Neutrophil (primary cell): ENCODE measurements at regions not wholly inside any gene's neighbourhood (a gene's known extent, or its start where the extent isn't known, plus 50 kb on each side); places are given as distances from the start of the nearest gene placed in this dataset.

ENCODE experiments used
- H3K27ac ChIP-seq: fragments of 200-600 bp; sonication (generic); 2 replicates; pipeline ENCODE4 v1.5.1; 2016; ENCODE audit warnings: mild to moderate bottlenecking, moderate library complexity
- H3K27me3 ChIP-seq: fragments of 200-600 bp; sonication (generic); 2 replicates; pipeline ENCODE4 v1.6.0; 2016; ENCODE audit warnings: mild to moderate bottlenecking
- H3K36me3 ChIP-seq: fragments of 200-600 bp; sonication (generic); 2 replicates; pipeline ENCODE4 v1.5.1; 2017
- H3K4me1 ChIP-seq, 2 experiments: fragments of 200-600 bp in 1 of 2; sonication (generic) in 1 of 2; 1 replicate in 1 of 2; 2 replicates in 1 of 2; pipeline versions ENCODE4 v1.5.1 to v1.6.1; 2013 to 2016; ENCODE audit warnings: low read depth in 1 of 2, low read length in 1 of 2, mild to moderate bottlenecking in 1 of 2, moderate library complexity in 1 of 2; ENCODE audit not compliant: control insufficient read depth in 1 of 2, insufficient read depth in 1 of 2
- H3K4me3 ChIP-seq, 2 experiments: fragments of 200-600 bp in 1 of 2; sonication (generic) in 1 of 2; 1 replicate in 1 of 2; 2 replicates in 1 of 2; pipeline ENCODE4 v1.5.1; 2013 to 2016; ENCODE audit warnings: low read depth in 1 of 2, low read length in 1 of 2, mild to moderate bottlenecking in 1 of 2, moderate library complexity in 1 of 2
- H3K9me3 ChIP-seq: fragments of 200-600 bp; sonication (generic); 2 replicates; pipeline ENCODE4 v1.5.1; 2016
- TF ChIP-seq, protein P1 (sequence below): fragments of 200-600 bp; sonication (generic); IDR thresholded peaks from 2 replicates; pipeline ENCODE4 v1.5.1; 2016; ENCODE audit warnings: antibody characterized with exemption

DNA sequence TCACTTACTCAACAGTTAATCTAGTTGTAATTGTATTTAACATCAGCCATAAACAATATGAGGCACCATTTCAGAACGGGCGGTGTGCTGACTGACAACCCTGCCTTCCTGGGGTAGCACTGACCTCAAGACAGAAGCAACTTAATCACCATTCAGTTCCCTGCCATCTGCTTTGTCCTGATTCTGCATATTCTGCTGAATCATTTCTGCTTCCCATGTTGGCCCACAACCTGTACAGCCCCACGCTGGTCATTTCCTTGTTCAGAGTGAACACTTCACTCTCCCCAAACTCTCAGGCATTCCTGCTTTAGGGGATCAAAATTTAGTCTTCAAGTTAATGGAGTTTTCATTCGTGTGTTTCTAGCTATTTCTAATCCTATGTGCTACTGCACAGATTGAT lies 132.3 kb upstream of the ZBED5 start:
- Histone ChIP-seq H3K9me3 (no peaks in the 10 kb centered on the region), H3K4me3 (no peak overlapping the region), H3K36me3 (no peaks in the 10 kb centered on the region), H3K4me1 (no peaks in the 10 kb centered on the region), H3K27ac (no peak overlapping the region), H3K27me3 (no peaks in the 10 kb centered on the region)
- TF ChIP-seq, protein P1, sequence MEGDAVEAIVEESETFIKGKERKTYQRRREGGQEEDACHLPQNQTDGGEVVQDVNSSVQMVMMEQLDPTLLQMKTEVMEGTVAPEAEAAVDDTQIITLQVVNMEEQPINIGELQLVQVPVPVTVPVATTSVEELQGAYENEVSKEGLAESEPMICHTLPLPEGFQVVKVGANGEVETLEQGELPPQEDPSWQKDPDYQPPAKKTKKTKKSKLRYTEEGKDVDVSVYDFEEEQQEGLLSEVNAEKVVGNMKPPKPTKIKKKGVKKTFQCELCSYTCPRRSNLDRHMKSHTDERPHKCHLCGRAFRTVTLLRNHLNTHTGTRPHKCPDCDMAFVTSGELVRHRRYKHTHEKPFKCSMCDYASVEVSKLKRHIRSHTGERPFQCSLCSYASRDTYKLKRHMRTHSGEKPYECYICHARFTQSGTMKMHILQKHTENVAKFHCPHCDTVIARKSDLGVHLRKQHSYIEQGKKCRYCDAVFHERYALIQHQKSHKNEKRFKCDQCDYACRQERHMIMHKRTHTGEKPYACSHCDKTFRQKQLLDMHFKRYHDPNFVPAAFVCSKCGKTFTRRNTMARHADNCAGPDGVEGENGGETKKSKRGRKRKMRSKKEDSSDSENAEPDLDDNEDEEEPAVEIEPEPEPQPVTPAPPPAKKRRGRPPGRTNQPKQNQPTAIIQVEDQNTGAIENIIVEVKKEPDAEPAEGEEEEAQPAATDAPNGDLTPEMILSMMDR: no peak

DNA sequence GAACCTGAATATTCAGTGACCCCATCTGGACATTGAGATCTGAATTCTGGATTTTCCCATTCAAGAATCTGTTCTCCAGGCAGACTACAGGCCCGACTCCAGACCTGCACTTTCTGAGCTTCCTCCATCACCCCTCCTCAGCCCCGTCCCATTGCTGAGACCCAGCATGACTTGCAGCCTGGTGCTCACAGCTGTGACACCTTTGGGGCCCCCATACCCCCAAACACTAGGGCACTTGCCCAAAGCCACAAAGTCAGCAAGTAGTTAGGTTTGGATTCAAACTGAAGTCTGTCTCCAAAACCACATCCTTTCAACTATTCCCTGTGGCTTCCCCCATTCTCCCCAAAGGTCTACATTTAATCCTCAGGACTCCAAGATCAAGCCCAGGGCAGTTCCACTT lies 128.2 kb upstream of the ZBED5 start:
- H3K27me3 ChIP-seq: no peaks in the 10 kb centered on the region
- H3K4me1 ChIP-seq: no peaks in the 10 kb centered on the region
- H3K36me3 ChIP-seq: no peaks in the 10 kb centered on the region
- TF ChIP-seq, protein P1: no peak
- no peaks in the 10 kb centered on the region for H3K9me3 ChIP-seq
- no peak overlapping the region for H3K27ac ChIP-seq
- no peak overlapping the region for H3K4me3 ChIP-seq

DNA sequence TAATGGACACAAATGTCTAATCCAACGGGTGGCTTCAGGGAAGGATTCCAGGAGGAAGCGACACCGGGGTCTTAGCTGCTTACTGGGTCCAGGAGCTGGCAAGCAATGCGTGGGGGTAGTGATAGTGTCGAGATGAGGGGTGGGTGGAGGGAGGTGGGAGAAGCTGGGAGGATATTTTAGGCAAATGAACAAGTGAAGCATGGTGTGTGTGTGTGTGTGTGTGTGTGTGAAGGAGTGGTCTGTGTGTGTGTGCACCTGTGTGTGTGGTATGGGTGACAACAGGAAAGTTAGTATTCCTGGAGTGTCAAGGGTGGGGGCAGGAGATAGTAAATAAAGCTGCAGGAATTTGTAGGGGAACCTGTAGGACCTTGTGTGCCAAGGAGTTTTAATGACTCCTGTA lies 126.9 kb upstream of the ZBED5 start:
- no peaks in the 10 kb centered on the region for H3K27me3 ChIP-seq
- H3K36me3 ChIP-seq: no peaks in the 10 kb centered on the region
- H3K9me3 ChIP-seq: no peaks in the 10 kb centered on the region
- no peaks in the 10 kb centered on the region for H3K4me1 ChIP-seq
- TF ChIP-seq, protein P1: no peak
- H3K4me3 ChIP-seq: no peak overlapping the region
- H3K27ac ChIP-seq: no peak overlapping the region

DNA sequence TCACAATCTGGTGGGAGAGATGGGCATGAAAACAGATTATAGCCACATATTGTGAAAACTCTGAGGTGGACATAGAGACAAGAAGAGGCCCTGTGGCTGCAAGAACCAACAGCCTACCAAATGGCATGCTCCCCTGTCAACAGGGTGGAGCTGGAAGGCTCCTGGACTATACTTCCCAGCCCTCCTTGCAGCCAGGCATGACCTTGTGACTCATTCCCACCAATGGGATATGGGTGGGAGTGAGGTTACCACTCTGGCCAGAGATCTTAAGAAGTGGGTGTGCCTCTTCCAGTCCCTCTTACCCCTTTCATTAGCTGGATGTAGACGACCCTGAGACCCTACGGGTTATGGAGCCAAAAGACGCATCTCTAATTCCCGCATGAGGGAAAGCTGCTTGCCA lies 126.4 kb upstream of the ZBED5 start:
- H3K4me3 ChIP-seq: no peak overlapping the region
- H3K27ac ChIP-seq: no peak overlapping the region
- TF ChIP-seq, protein P1: no peak
- H3K36me3 ChIP-seq: no peaks in the 10 kb centered on the region
- no peaks in the 10 kb centered on the region for H3K4me1 ChIP-seq
- no peaks in the 10 kb centered on the region for H3K9me3 ChIP-seq
- no peaks in the 10 kb centered on the region for H3K27me3 ChIP-seq

DNA sequence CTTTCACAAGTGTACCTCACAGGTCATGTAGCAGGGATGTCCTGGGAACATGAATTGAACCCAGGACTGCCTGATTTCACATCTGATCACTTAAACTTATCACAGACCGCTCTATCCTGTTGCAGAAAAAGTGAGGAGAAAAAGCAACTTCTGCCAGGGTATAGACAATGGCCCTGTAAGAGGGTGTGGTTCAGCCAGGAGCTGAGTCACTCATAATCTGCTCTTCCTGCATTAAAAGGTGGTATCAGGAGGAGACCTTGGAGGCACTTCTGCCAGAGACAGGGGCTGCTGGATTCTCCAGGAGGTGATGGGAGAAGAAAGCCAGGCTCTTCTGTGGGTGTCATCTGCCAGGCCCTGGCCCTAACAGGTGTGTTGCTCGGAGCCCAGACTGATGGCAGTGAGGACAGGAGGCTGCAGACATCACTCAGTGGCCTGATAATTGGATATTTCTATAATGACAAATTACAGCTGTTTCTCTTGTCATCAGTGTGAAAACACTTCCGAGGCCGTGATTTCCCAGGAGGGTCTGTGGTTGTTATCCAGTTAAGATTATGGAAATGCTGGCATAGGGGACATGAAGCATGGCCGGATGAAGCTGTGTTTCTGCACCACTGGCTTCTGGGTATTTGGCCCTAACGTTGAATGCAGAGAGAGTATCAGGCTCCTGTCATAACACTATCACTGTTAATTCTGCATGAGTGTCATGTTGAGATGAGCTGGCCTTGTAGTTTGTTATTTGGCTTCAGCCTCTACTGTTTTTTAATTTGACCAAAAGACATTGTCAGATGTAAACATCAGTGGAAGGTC lies 125.1 kb upstream of the ZBED5 start:
- Histone ChIP-seq H3K27me3 (no peaks in the 10 kb centered on the region), H3K4me1 (no peaks in the 10 kb centered on the region), H3K27ac (no peak overlapping the region), H3K36me3 (no peaks in the 10 kb centered on the region), H3K9me3 (no peaks in the 10 kb centered on the region), H3K4me3 (no peak overlapping the region)
- TF ChIP-seq, protein P1: no peak
